Osteoblast (primary cell): ENCODE measurements at regions not wholly inside any gene's neighbourhood (a gene's known extent, or its start where the extent isn't known, plus 50 kb on each side); places are given as distances from the start of the nearest gene placed in this dataset. TPM values are rescaled to one million over a fixed set of nuclear protein-coding genes. Genes with fewer than 3 reads are reported as not detected.

Experiments used
- DNase-seq: peaks from one replicate; pipeline ENCODE4 v3.0.0; 2011; ENCODE audit warnings: low spot score, mixed read lengths; ENCODE audit not compliant: insufficient read length; ENCODE audit errors: missing footprints
- H2AFZ ChIP-seq: 2 replicates; pipeline ENCODE4 v1.6.0; 2011; ENCODE audit warnings: mild to moderate bottlenecking, low read length
- H3K27ac ChIP-seq: 2 replicates; pipeline ENCODE4 v1.5.1; 2011; ENCODE audit warnings: mild to moderate bottlenecking, low read depth, low read length, moderate library complexity
- H3K27me3 ChIP-seq: 2 replicates; pipeline ENCODE4 v1.6.0; 2012; ENCODE audit warnings: mild to moderate bottlenecking, control low read depth, inconsistent platforms, low read length, moderate library complexity; ENCODE audit not compliant: insufficient read depth
- H3K36me3 ChIP-seq: 2 replicates; pipeline ENCODE4 v1.5.1; 2011; ENCODE audit warnings: mild to moderate bottlenecking, low read length, control low read depth, moderate library complexity; ENCODE audit not compliant: insufficient read depth
- H3K4me1 ChIP-seq: 2 replicates; pipeline ENCODE4 v1.5.1; 2011; ENCODE audit warnings: mild to moderate bottlenecking, low read length, control low read depth, moderate library complexity; ENCODE audit not compliant: insufficient read depth
- H3K4me2 ChIP-seq: 2 replicates; pipeline ENCODE4 v1.6.0; 2011; ENCODE audit warnings: mild to moderate bottlenecking, low read length; ENCODE audit not compliant: insufficient read depth
- H3K4me3 ChIP-seq: fragments of 200-600 bp; sonication (generic); 3 replicates; pipeline ENCODE4 v1.5.1; 2012; ENCODE audit warnings: mild to moderate bottlenecking, low read length, inconsistent platforms; ENCODE audit not compliant: insufficient read depth
- H3K79me2 ChIP-seq: 2 replicates; pipeline ENCODE4 v1.6.0; 2012; ENCODE audit warnings: mild to moderate bottlenecking, low read length, control low read depth, inconsistent platforms; ENCODE audit not compliant: insufficient read depth
- H3K9me3 ChIP-seq: 2 replicates; pipeline ENCODE4 v1.5.1; 2011; ENCODE audit warnings: low read depth, low read length, control low read depth
- H4K20me1 ChIP-seq: 2 replicates; pipeline ENCODE4 v1.6.0; 2012; ENCODE audit warnings: mild to moderate bottlenecking, low read length, control low read depth; ENCODE audit not compliant: insufficient read depth
- small RNA-seq: library from RNA; depleted of rRNA; stranded (forward); fragments of <200 nt; gene quantifications from one replicate; pipeline ENCODE3, GENCODE V24; 2012
- TF ChIP-seq, protein P1 (sequence below): IDR thresholded peaks from 2 replicates; pipeline ENCODE4 v1.5.1; 2011; ENCODE audit warnings: mild to moderate bottlenecking, low read depth, low read length, moderate library complexity; ENCODE audit errors: extremely low read depth

DNA sequence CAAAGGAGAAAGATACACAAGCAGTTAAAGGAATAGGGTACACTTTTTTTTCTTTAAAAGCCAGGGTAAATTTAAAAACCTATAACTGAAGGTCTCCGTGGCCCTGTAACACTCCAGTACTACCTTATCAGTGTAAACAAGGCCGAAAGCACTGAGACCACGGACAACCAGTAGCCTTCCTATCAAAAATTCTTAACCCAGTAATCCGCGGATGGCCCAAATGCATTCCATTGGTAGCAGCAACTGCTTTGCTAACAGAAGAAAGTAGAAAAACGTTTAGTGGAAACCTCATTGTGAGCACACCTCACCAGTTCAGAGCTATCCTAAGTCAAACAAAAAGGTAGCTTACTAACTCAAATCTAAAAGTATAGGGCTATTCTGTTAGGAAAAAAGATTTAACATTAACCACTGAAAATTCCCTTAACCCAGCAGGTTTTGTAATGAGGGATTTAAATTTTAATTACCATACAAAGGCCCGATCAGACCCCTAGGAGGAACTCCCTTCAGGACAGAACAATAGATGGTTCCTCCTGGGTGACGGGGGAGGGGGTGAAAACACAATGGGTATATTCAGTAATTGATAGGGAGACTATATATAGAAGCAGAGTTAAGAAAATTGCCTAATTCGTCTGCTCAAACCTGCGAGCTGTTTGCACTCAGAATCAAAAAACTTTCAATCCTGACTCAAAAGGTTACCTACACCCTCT is 50.8 kb upstream of the CWC22 start:
- Histone ChIP-seq H2AFZ (no peak overlapping the region), H3K4me3 (no peak overlapping the region), H3K4me1 (no peaks in the 10 kb centered on the region), H3K27ac (no peak overlapping the region), H4K20me1 (no peaks in the 10 kb centered on the region), H3K4me2 (no peak overlapping the region), H3K9me3 (no peaks in the 10 kb centered on the region), H3K36me3 (no peaks in the 10 kb centered on the region), H3K79me2 (no peaks in the 10 kb centered on the region), H3K27me3 (peaks cover 62% of the 10 kb centered on the region)
- TF ChIP-seq, protein P1, sequence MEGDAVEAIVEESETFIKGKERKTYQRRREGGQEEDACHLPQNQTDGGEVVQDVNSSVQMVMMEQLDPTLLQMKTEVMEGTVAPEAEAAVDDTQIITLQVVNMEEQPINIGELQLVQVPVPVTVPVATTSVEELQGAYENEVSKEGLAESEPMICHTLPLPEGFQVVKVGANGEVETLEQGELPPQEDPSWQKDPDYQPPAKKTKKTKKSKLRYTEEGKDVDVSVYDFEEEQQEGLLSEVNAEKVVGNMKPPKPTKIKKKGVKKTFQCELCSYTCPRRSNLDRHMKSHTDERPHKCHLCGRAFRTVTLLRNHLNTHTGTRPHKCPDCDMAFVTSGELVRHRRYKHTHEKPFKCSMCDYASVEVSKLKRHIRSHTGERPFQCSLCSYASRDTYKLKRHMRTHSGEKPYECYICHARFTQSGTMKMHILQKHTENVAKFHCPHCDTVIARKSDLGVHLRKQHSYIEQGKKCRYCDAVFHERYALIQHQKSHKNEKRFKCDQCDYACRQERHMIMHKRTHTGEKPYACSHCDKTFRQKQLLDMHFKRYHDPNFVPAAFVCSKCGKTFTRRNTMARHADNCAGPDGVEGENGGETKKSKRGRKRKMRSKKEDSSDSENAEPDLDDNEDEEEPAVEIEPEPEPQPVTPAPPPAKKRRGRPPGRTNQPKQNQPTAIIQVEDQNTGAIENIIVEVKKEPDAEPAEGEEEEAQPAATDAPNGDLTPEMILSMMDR, result no peak
- no peak for DNase-seq

Small RNA genes lying in the stretch of these regions (small RNA-seq; reads per million reads assigned to genes)
- not detected for gene AC012669.1
